ENCODE measurements at regions not wholly inside any gene's neighbourhood (a gene's known extent, or its start where the extent isn't known, plus 50 kb on each side); places are given as distances from the start of the nearest gene placed in this dataset.

GRCh38 chr19:30924069-30924636 is 425.1 kb downstream of the TSHZ3 start:
- H3K4me1 ChIP-seq, result no peaks in the 10 kb centered on the region
- H3K9me3 ChIP-seq, result peaks cover 0 to 11% of the 10 kb centered on the region in 2 donors
- no peak for TF ChIP-seq CTCF (IDR thresholded peaks at IDR 0.05)
- no peak overlapping the region for H3K27ac ChIP-seq
- no peaks in the 10 kb centered on the region for H3K27me3 ChIP-seq
- DNase-seq (ENCODE audit: low spot score), result no peak
- no peak overlapping the region for H3K4me3 ChIP-seq
- H3K36me3 ChIP-seq, result no peaks in the 10 kb centered on the region

DNA sequence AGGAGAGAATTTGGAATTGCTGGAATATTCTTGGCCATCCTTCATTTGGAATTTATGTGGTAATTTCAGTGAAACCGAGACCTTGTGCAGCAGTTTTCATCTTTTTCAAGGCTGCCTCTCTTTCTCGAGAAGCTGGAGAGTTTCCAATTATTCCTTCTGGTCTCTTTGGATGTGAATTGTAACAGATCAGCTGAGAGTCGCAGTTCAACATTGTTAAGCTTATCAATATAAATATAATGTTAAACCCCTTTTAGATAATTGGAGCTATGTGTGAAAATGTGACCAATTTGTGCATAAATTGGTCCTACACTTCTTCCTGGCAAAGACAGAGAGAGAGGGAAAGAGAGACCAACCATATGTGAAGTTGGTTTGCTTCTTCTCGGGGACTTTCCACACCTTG is 425.6 kb downstream of the TSHZ3 start:
- Histone ChIP-seq H3K27ac (no peak overlapping the region), H3K36me3 (no peaks in the 10 kb centered on the region), H3K4me1 (no peaks in the 10 kb centered on the region), H3K27me3 (no peaks in the 10 kb centered on the region), H3K4me3 (no peak overlapping the region), H3K9me3 (peaks cover 0 to 6% of the 10 kb centered on the region in 2 donors)
- TF ChIP-seq CTCF (IDR thresholded peaks at IDR 0.05), result no peak
- no peak for DNase-seq (ENCODE audit: low spot score)

DNA sequence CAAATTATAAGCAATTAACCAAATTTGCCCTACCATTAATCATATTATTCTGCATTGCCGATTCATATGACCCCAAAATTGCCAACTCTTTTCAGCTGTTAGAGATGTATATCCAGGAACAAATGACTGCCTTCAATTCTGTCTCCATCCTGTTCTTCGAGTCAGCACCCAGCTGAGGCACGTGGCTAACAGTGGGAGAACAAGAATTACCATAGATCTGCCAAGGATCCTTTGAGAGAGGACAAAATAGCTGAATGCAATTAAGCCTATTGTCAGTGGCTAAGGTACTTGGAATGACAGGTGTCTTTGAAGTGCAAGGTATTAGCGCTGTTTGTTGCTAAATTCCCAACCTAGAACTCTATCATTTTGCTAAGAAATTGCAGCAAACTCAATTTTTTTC is 426.1 kb downstream of the TSHZ3 start:
- Histone ChIP-seq H3K27ac (no peak overlapping the region), H3K27me3 (no peaks in the 10 kb centered on the region), H3K4me1 (no peaks in the 10 kb centered on the region), H3K36me3 (no peaks in the 10 kb centered on the region), H3K9me3 (peaks cover 0 to 1% of the 10 kb centered on the region in 2 donors), H3K4me3 (no peak overlapping the region)
- TF ChIP-seq CTCF (IDR thresholded peaks at IDR 0.05), result no peak
- DNase-seq (ENCODE audit: low spot score), result no peak

- Histone ChIP-seq H3K27me3 (no peaks in the 10 kb centered on the region), H3K4me1 (no peaks in the 10 kb centered on the region), H3K27ac (no peak overlapping the region), H3K9me3 (no peaks in the 10 kb centered on the region), H3K4me3 (no peak overlapping the region), H3K36me3 (no peaks in the 10 kb centered on the region)
- no peak for DNase-seq (ENCODE audit: low spot score)
- no peak for TF ChIP-seq CTCF (IDR thresholded peaks at IDR 0.05)
Measured at GRCh38 chr19:30920222-30920621, 429.0 kb downstream of the TSHZ3 start.

GRCh38 chr19:30919737-30920136 is 429.5 kb downstream of the TSHZ3 start:
- no peak overlapping the region for H3K4me3 ChIP-seq
- H3K27me3 ChIP-seq, result no peaks in the 10 kb centered on the region

More at GRCh38 chr19:30919737-30920136, 429.5 kb downstream of the TSHZ3 start:
- no peak for TF ChIP-seq CTCF (IDR thresholded peaks at IDR 0.05)
- Histone ChIP-seq H3K36me3 (no peaks in the 10 kb centered on the region), H3K9me3 (no peaks in the 10 kb centered on the region), H3K4me1 (no peaks in the 10 kb centered on the region), H3K27ac (no peak overlapping the region)
- no peak for DNase-seq (ENCODE audit: low spot score)

Measured in right atrium auricular region (tissue), 2 donors.